ENCODE measurements at regions not wholly inside any gene's neighbourhood (a gene's known extent, or its start where the extent isn't known, plus 50 kb on each side); places are given as distances from the start of the nearest gene placed in this dataset.
"Not testable (repeated sequence)": the region's sequence is repeated elsewhere in the genome, so short reads cannot be mapped to it uniquely, and the experiment has no call there.

- H3K27me3 Mint-ChIP-seq; ATAC-seq; DNase-seq; H3K4me1 Mint-ChIP-seq; intact Hi-C loops (cut with DNase I, micrococcal nuclease); CTCF ChIA-PET; POLR2A ChIA-PET; H3K4me3 Mint-ChIP-seq; H3K36me3 Mint-ChIP-seq (ENCODE audit: low read depth); H3K27ac Mint-ChIP-seq: not testable (repeated sequence)
- peaks cover 15% of the 10 kb centered on the region for H3K9me3 Mint-ChIP-seq (ENCODE audit: low read depth)
These were observed 646.4 kb upstream of the LRFN5 start for GRCh38 chr14:40960257-40960656.

DNA sequence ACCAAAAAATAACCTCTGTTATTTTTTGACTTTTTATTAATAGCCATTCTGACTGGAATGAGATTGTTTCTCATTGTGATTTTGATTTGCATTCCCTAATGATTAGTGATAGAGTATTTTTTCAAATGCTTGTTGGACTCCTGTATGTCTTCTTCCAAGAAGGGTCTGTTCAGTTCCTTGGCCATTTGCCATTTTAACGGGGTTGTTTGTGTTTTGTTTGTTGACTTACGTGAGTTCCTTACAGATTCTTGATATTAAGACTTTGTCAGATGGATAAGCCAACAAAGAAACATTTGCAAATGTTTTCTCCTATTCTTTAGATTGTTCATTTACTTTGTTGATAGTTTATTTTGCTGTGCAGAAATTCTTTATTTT lies 651.6 kb upstream of the LRFN5 start:
- no peaks in the 10 kb centered on the region for H3K27me3 Mint-ChIP-seq
- DNase-seq (no peak), ATAC-seq (no peak)
- intact Hi-C loops (cut with DNase I, micrococcal nuclease), result no loop called here
- ChIA-PET POLR2A (no interaction called here), CTCF (no interaction called here)
- H3K36me3 Mint-ChIP-seq (ENCODE audit: low read depth), result no peaks in the 10 kb centered on the region
- H3K4me3 Mint-ChIP-seq, result no peak overlapping the region
- no peak overlapping the region for H3K27ac Mint-ChIP-seq
- peaks cover 12% of the 10 kb centered on the region for H3K9me3 Mint-ChIP-seq (ENCODE audit: low read depth)
- H3K4me1 Mint-ChIP-seq, result no peaks in the 10 kb centered on the region

GRCh38 chr14:40954448-40955130 lies 652.1 kb upstream of the LRFN5 start:
- DNase-seq; intact Hi-C loops (cut with DNase I, micrococcal nuclease): not testable (repeated sequence)

DNA sequence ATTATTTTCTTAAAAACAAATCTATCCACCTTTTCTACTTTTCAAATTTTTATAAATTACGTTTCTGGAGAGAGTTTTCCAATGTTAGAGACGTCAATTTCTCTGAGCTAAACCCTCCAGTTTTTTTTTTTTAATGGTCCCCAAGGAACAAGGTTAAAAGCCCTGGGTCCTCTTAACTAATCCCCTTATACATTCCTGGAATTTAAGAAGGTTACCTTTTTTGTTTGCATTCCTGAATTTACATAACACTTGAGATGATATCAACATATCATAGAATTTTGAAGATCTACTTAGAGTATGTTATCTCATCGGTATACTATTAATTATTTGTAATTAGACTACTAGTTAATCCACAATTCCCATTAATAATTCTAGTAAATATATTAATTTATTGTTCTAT lies 662.2 kb upstream of the LRFN5 start:
- Mint-ChIP-seq H3K9me3 (ENCODE audit: low read depth) (peaks cover 5% of the 10 kb centered on the region), H3K36me3 (ENCODE audit: low read depth) (no peaks in the 10 kb centered on the region), H3K4me1 (no peaks in the 10 kb centered on the region), H3K27me3 (no peaks in the 10 kb centered on the region), H3K4me3 (no peak overlapping the region), H3K27ac (no peak overlapping the region)
- ATAC-seq, result no peak
- intact Hi-C loops (cut with DNase I, micrococcal nuclease), result no loop called here
- CTCF ChIA-PET, result no interaction called here
- no peak for DNase-seq
- POLR2A ChIA-PET, result no interaction called here

More at GRCh38 chr14:40954448-40955130, 652.1 kb upstream of the LRFN5 start:
- POLR2A ChIA-PET; ATAC-seq; H3K4me3 Mint-ChIP-seq; CTCF ChIA-PET; H3K36me3 Mint-ChIP-seq (ENCODE audit: low read depth); H3K4me1 Mint-ChIP-seq; H3K27me3 Mint-ChIP-seq; H3K27ac Mint-ChIP-seq; H3K9me3 Mint-ChIP-seq (ENCODE audit: low read depth): not testable (repeated sequence)

GRCh38 chr14:40936861-40937260 lies 669.8 kb upstream of the LRFN5 start:
- DNase-seq, result no peak
- intact Hi-C loops (cut with DNase I, micrococcal nuclease), result no loop called here
- Mint-ChIP-seq H3K27ac (no peak overlapping the region), H3K4me1 (no peaks in the 10 kb centered on the region), H3K4me3 (no peak overlapping the region), H3K9me3 (ENCODE audit: low read depth) (peaks cover 3% of the 10 kb centered on the region), H3K36me3 (ENCODE audit: low read depth) (no peaks in the 10 kb centered on the region), H3K27me3 (no peaks in the 10 kb centered on the region)
- POLR2A ChIA-PET, result no interaction called here
- CTCF ChIA-PET, result no interaction called here
- no peak for ATAC-seq

GRCh38 chr14:40920380-40920779 lies 686.3 kb upstream of the LRFN5 start:
- CTCF ChIA-PET, result no interaction called here
- POLR2A ChIA-PET, result no interaction called here
- DNase-seq (no peak), ATAC-seq (no peak)
- Mint-ChIP-seq H3K4me1 (no peaks in the 10 kb centered on the region), H3K36me3 (ENCODE audit: low read depth) (no peaks in the 10 kb centered on the region), H3K27ac (no peak overlapping the region), H3K9me3 (ENCODE audit: low read depth) (peaks cover 3% of the 10 kb centered on the region), H3K4me3 (no peak overlapping the region), H3K27me3 (no peaks in the 10 kb centered on the region)
- intact Hi-C loops (cut with DNase I, micrococcal nuclease), result no loop called here

GRCh38 chr14:40911141-40911540 lies 695.5 kb upstream of the LRFN5 start:
- Mint-ChIP-seq H3K27ac (no peak overlapping the region), H3K27me3 (no peaks in the 10 kb centered on the region), H3K4me1 (no peaks in the 10 kb centered on the region), H3K9me3 (ENCODE audit: low read depth) (peaks cover 6% of the 10 kb centered on the region), H3K4me3 (no peak overlapping the region), H3K36me3 (ENCODE audit: low read depth) (no peaks in the 10 kb centered on the region)
- ChIA-PET POLR2A (no interaction called here), CTCF (no interaction called here)
- DNase-seq (no peak), ATAC-seq (no peak)
- intact Hi-C loops (cut with DNase I, micrococcal nuclease), result no loop called here

DNA sequence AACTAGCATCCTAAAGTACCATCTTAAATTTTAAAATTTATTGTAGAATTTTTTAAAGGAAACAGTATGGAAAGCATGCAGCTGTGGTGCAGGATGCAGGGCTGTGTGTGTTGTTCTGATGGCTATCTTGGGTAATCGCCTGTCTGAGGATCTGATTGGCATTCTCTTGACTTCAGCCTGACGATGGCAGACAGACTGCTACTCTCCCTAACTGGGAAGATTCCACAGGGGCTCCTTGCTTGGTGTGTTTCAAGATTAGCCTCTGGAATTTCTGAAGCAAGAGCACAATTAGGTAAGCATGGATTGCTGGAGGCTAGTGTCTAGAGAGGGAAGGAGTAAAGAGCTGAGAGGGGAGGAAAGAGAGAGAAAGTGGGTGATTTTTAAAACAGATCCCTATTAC lies 696.8 kb upstream of the LRFN5 start:
- CTCF ChIA-PET, result no interaction called here
- H3K27ac Mint-ChIP-seq, result no peak overlapping the region
- POLR2A ChIA-PET, result no interaction called here
- H3K4me3 Mint-ChIP-seq, result no peak overlapping the region
- no peak for DNase-seq
- H3K27me3 Mint-ChIP-seq, result no peaks in the 10 kb centered on the region
- H3K9me3 Mint-ChIP-seq (ENCODE audit: low read depth), result peaks cover 6% of the 10 kb centered on the region
- intact Hi-C loops (cut with DNase I, micrococcal nuclease), result no loop called here
- ATAC-seq, result no peak
- no peaks in the 10 kb centered on the region for H3K4me1 Mint-ChIP-seq
- no peaks in the 10 kb centered on the region for H3K36me3 Mint-ChIP-seq (ENCODE audit: low read depth)

- ChIA-PET POLR2A (no interaction called here), CTCF (no interaction called here)
- ATAC-seq, result no peak
- H3K4me1 Mint-ChIP-seq, result no peaks in the 10 kb centered on the region
- no peaks in the 10 kb centered on the region for H3K36me3 Mint-ChIP-seq (ENCODE audit: low read depth)
- H3K4me3 Mint-ChIP-seq, result no peak overlapping the region
- no peak overlapping the region for H3K27ac Mint-ChIP-seq
- intact Hi-C loops (cut with DNase I, micrococcal nuclease), result no loop called here
- no peak for DNase-seq
- peaks cover 7% of the 10 kb centered on the region for H3K9me3 Mint-ChIP-seq (ENCODE audit: low read depth)
- no peaks in the 10 kb centered on the region for H3K27me3 Mint-ChIP-seq
These were observed 703.0 kb upstream of the LRFN5 start for GRCh38 chr14:40903709-40904108.

GRCh38 chr14:40899435-40899834 lies 707.2 kb upstream of the LRFN5 start:
- intact Hi-C loops (cut with DNase I, micrococcal nuclease), result no loop called here
- Mint-ChIP-seq H3K4me3 (no peak overlapping the region), H3K27me3 (no peaks in the 10 kb centered on the region), H3K4me1 (no peaks in the 10 kb centered on the region), H3K27ac (no peak overlapping the region), H3K36me3 (ENCODE audit: low read depth) (no peaks in the 10 kb centered on the region), H3K9me3 (ENCODE audit: low read depth) (peaks cover 8% of the 10 kb centered on the region)
- ChIA-PET CTCF (no interaction called here), POLR2A (no interaction called here)
- DNase-seq (no peak), ATAC-seq (no peak)

DNA sequence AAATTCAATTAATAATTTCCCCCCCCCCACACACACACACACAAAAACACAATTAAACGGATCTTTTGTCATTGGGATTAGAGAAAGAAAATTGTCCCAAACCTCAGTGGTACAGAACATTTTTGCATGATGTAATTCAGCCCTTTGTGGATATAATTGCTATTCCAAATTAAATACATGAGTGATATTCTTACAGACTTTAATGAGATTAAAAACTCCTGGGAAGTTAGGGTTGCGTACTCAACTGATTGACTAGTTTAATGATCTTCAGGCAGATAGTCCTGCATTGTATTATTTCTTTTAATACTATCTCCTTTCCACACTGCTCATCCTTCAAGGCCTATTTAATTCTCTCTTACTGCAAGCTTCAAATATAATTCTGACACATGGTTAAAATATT lies 711.8 kb upstream of the LRFN5 start:
- CTCF ChIA-PET, result interaction anchor here (0.8 kb wide), 1 partner anchor 21 kb away, joined by 3 read pairs; no protein-coding TSS in a partner anchor
- peaks cover 8% of the 10 kb centered on the region for H3K9me3 Mint-ChIP-seq (ENCODE audit: low read depth)
- POLR2A ChIA-PET, result no interaction called here
- no peaks in the 10 kb centered on the region for H3K27me3 Mint-ChIP-seq
- H3K4me3 Mint-ChIP-seq, result no peak overlapping the region
- intact Hi-C loops (cut with DNase I, micrococcal nuclease), result no loop called here
- ATAC-seq, result no peak
- no peaks in the 10 kb centered on the region for H3K4me1 Mint-ChIP-seq
- H3K36me3 Mint-ChIP-seq (ENCODE audit: low read depth), result no peaks in the 10 kb centered on the region
- DNase-seq, result no peak
- no peak overlapping the region for H3K27ac Mint-ChIP-seq

GRCh38 chr14:40889126-40889525 lies 717.5 kb upstream of the LRFN5 start:
- H3K27ac Mint-ChIP-seq, result no peak overlapping the region
- H3K4me3 Mint-ChIP-seq, result no peak overlapping the region
- intact Hi-C loops (cut with DNase I, micrococcal nuclease), result no loop called here
- H3K4me1 Mint-ChIP-seq, result no peaks in the 10 kb centered on the region
- no peaks in the 10 kb centered on the region for H3K36me3 Mint-ChIP-seq (ENCODE audit: low read depth)
- H3K27me3 Mint-ChIP-seq, result no peaks in the 10 kb centered on the region
- peaks cover 3% of the 10 kb centered on the region for H3K9me3 Mint-ChIP-seq (ENCODE audit: low read depth)
- DNase-seq (no peak), ATAC-seq (no peak)
- ChIA-PET CTCF (no interaction called here), POLR2A (no interaction called here)

DNA sequence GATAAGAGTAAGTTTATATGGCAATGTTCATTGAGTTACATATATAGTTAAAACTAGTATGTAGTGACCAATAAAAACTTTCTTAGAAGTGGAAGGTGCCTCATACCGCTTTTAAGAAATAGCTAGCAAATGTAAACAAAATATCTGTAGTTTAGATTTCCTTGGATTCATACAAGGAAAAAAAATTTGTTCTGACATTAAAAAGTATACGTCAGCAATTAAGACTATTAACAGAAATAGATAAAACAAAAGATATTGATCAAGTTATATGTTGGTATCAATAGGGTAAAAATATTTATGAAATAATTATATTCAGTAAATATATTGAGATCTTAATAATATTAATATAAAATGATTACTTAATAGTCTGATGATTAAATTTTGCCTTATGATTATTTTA lies 718.8 kb upstream of the LRFN5 start:
- Mint-ChIP-seq H3K9me3 (ENCODE audit: low read depth) (peaks cover 3% of the 10 kb centered on the region), H3K4me3 (no peak overlapping the region), H3K27ac (no peak overlapping the region), H3K36me3 (ENCODE audit: low read depth) (no peaks in the 10 kb centered on the region), H3K4me1 (no peaks in the 10 kb centered on the region), H3K27me3 (no peaks in the 10 kb centered on the region)
- CTCF ChIA-PET, result interaction anchor here (0.6 kb wide), 1 partner anchor 99 kb away, joined by 3 read pairs; no protein-coding TSS in a partner anchor
- POLR2A ChIA-PET, result no interaction called here
- no peak for DNase-seq
- ATAC-seq, result no peak
- intact Hi-C loops (cut with DNase I, micrococcal nuclease), result no loop called here
